ENCODE measurements at regions not wholly inside any gene's neighbourhood (a gene's known extent, or its start where the extent isn't known, plus 50 kb on each side); places are given as distances from the start of the nearest gene placed in this dataset.

DNA sequence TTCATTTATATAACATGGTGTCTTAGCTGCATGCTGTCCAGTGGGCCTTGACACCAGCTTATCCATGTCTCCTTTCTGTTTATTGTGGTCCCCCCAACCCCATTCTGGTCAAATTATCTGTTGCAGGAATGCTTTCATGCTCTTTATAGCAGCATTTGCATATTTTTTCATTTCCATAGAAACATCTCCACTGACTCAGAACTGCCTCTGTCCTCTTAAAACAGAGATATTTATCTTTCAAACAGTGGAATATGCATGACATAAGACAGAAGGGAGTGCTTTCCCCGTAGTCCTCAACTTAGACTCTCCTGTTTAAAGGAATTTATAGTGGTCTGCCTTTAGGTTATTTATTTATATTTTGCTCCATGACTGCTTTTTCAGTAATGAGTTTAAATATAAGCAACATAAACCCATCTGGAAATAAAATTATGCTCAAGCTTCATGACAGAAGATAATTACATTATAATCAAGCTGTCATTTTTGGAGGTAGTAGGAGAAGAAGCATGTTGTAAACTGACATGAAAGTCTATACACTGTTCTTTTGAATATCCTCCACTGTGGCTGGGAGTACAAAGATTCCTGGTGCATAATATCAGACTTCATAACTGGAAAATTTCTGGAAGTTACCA lies 179.5 kb upstream of the CD96 start:
- TF ChIP-seq, protein P1, sequence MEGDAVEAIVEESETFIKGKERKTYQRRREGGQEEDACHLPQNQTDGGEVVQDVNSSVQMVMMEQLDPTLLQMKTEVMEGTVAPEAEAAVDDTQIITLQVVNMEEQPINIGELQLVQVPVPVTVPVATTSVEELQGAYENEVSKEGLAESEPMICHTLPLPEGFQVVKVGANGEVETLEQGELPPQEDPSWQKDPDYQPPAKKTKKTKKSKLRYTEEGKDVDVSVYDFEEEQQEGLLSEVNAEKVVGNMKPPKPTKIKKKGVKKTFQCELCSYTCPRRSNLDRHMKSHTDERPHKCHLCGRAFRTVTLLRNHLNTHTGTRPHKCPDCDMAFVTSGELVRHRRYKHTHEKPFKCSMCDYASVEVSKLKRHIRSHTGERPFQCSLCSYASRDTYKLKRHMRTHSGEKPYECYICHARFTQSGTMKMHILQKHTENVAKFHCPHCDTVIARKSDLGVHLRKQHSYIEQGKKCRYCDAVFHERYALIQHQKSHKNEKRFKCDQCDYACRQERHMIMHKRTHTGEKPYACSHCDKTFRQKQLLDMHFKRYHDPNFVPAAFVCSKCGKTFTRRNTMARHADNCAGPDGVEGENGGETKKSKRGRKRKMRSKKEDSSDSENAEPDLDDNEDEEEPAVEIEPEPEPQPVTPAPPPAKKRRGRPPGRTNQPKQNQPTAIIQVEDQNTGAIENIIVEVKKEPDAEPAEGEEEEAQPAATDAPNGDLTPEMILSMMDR (IDR thresholded peaks at IDR 0.05; ENCODE audit: insufficient read depth, low read depth, low read length, missing control alignments), result no peak
- DNase-seq (ENCODE audit: low read depth), result no peak
- H3K4me3 ChIP-seq (ENCODE audit: low read depth, low read length), result no peak overlapping the region

DNA sequence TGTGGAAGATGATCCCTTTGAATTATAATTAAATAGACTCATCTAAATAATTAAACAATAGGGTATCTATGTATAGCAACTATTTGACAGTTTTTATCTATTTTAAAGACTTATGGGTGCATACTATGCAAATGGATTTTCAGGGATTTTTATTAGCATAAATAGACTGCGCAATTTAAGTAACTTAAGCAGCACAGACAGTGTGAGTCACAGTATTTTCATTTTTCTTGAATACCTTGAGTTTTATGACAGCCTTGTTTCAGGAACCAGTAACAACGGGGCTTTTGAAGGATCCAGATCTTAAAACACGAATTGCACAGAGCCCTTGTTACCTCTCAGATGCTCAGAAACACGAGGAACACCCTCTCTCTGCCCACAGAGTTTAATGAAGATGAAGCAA lies 175.5 kb upstream of the CD96 start:
- no peak for DNase-seq (ENCODE audit: low read depth)
- H3K4me3 ChIP-seq (ENCODE audit: low read depth, low read length), result no peak overlapping the region
- TF ChIP-seq, protein P1 (IDR thresholded peaks at IDR 0.05; ENCODE audit: insufficient read depth, low read depth, low read length, missing control alignments), result no peak

DNA sequence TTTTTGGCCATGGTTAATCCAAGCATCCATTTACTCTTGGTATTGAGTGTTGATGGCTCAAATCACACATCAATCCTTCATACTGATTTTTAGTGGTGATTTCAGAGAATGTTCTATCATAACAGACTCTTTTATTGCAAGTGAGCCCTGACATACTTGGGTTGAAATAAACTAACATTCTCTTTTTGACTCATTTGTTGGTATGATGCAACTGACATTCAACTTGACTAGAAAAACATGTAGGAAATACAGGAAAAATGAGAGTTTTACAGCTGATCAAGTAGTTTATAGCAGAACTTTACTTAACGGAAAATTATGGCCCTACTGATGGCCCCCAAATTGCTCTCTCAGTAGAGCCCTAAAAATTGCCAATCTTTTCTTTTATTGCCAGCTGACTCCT lies 173.9 kb upstream of the CD96 start:
- DNase-seq (ENCODE audit: low read depth), result no peak
- TF ChIP-seq, protein P1 (IDR thresholded peaks at IDR 0.05; ENCODE audit: insufficient read depth, low read depth, low read length, missing control alignments), result no peak
- no peak overlapping the region for H3K4me3 ChIP-seq (ENCODE audit: low read depth, low read length)

DNA sequence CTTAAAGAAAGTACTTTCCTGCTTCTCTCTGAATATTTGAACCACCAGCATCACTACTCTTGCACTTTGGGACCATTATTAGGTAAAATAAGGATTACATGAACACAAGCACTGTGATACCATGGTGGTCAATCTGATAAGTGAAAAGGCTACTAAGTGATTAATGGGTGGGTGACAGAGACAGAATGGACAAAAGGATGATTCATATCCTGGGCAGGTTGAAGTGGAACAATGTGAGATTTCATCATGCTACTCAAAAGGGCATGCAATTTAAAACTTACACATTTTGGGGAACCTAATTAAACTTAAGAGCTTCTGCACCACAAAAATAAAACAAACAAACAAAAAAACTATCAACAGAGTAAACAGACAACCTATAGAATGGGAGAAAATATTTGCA lies 172.0 kb upstream of the CD96 start:
- TF ChIP-seq, protein P1 (IDR thresholded peaks at IDR 0.05; ENCODE audit: insufficient read depth, low read depth, low read length, missing control alignments), result no peak
- H3K4me3 ChIP-seq (ENCODE audit: low read depth, low read length), result no peak overlapping the region
- DNase-seq (ENCODE audit: low read depth), result no peak

DNA sequence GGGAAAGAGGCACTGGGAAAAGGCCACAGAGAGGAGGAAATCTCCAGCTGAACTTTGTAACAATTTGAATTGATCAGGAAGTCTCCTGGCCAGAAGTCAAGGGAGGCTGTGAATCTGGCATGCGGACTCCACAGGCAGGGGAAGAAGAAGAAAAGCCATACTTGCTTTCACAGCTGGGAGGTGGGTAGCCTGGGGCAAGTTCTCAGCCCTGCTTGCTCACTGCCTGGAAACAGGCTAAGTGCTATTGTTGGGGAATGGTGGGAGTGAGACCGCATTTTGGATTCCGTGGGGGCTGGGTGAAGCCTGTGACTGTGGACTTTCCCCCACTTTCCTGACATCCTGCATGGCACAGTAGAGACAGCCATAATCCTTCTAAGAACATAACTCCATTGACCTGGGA lies 168.8 kb upstream of the CD96 start:
- TF ChIP-seq, protein P1 (IDR thresholded peaks at IDR 0.05; ENCODE audit: insufficient read depth, low read depth, low read length, missing control alignments), result no peak
- H3K4me3 ChIP-seq (ENCODE audit: low read depth, low read length), result no peak overlapping the region
- no peak for DNase-seq (ENCODE audit: low read depth)

DNA sequence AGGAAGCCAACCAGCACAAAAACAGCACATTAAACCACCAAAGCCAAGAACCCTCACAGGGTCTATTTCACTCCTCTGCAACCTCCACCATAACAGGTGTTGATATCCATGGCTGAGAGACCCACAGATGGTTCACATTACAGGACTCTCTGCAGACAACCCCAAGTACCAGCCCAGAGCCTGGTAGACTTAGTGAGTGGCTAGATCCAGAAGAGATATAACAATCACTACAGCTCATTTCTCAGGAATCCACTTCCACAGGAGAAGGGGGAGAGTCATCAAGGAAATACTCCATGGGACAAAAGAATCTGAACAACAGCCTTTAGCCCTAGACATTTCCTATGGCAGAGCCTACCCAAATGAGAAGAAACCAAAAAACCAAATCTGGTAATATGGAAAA lies 168.1 kb upstream of the CD96 start:
- TF ChIP-seq, protein P1 (IDR thresholded peaks at IDR 0.05; ENCODE audit: insufficient read depth, low read depth, low read length, missing control alignments), result no peak
- no peak for DNase-seq (ENCODE audit: low read depth)
- no peak overlapping the region for H3K4me3 ChIP-seq (ENCODE audit: low read depth, low read length)

DNA sequence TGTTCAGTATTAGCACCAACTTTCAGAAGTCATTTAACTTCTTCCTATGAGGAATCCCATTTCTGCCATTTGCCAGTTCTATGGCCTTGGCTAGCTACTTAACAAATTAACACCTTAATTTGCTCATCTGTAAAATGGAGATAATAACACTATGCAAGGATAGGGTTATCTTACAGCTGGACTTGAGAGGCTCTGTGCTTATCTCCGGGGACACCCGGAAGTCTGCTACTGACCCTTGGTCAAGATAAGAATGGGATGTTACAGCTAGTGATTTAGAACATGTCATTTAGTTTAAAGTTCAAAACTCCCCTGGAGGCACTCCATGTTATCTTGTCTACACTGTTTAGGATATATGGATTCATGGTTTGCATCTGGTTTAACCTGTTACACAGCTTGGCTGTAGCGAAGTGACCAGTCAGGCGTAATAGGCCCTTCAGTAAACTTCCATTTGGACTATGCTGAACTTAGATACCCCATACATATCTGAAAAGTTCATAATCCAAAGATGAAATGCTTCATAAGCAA lies 156.0 kb upstream of the CD96 start:
- TF ChIP-seq, protein P1 (IDR thresholded peaks at IDR 0.05; ENCODE audit: insufficient read depth, low read depth, low read length, missing control alignments), result no peak
- H3K4me3 ChIP-seq (ENCODE audit: low read depth, low read length), result no peak overlapping the region
- no peak for DNase-seq (ENCODE audit: low read depth)
